HEK293 (cell line): ENCODE measurements at regions not wholly inside any gene's neighbourhood (a gene's known extent, or its start where the extent isn't known, plus 50 kb on each side); places are given as distances from the start of the nearest gene placed in this dataset.

Experiments
- CTCF ChIA-PET: fragments of 350-600 bp; formaldehyde crosslinking; extraction: SDS; loops from one replicate; lab custom pipeline; 2021; ENCODE audit warnings: antibody characterized with exemption; lab: Yijun Ruan, JAX
- POLR2A ChIA-PET: fragments of 300-600 bp; formaldehyde crosslinking; extraction: SDS; loops from one replicate; lab custom pipeline; 2020; ENCODE audit warnings: antibody characterized with exemption, inconsistent platforms; lab: Yijun Ruan, JAX
- H3K27ac ChIP-seq: fragments of 200-500 bp; sonication (Bioruptor generic); 2 replicates; pipeline ENCODE4 v1.5.1; 2014; ENCODE audit warnings: low read depth, low read length, control low read depth, inconsistent platforms; ENCODE audit errors: extremely low read depth
- H3K36me3 ChIP-seq, 2 experiments: fragments of 200-500 bp in 1 of 2; sonication (Bioruptor generic) in 1 of 2; 1 replicate in 1 of 2; 2 replicates in 1 of 2; pipeline ENCODE4 v1.5.1; 2014 to 2017; ENCODE audit warnings: inconsistent platforms in 2 of 2, low read length in 2 of 2; ENCODE audit not compliant: control insufficient read depth in 2 of 2, insufficient read depth in 1 of 2
- H3K4me1 ChIP-seq: fragments of 200-500 bp; sonication (Bioruptor generic); 2 replicates; pipeline ENCODE4 v1.5.1; 2014; ENCODE audit warnings: mild to moderate bottlenecking, low read length, inconsistent platforms; ENCODE audit not compliant: control insufficient read depth, insufficient read depth
- H3K4me3 ChIP-seq: 2 replicates; pipeline ENCODE4 v1.5.1; 2011; ENCODE audit warnings: low read depth, mild to moderate bottlenecking, control low read depth, low read length, moderate library complexity
- H3K9me3 ChIP-seq: fragments of 200-500 bp; sonication (Bioruptor generic); 2 replicates; pipeline ENCODE4 v1.5.1; 2014; ENCODE audit warnings: low read depth, low read length, inconsistent platforms; ENCODE audit not compliant: control insufficient read depth, insufficient read depth
- ELK4 ChIP-seq: IDR thresholded peaks from 2 replicates; pipeline ENCODE4 v1.6.1; 2011; ENCODE audit warnings: mild to moderate bottlenecking, low read depth, low read length, borderline replicate concordance
- GLI4 ChIP-seq: fragments of 450-650 bp; formaldehyde crosslinking; IDR thresholded peaks from 2 replicates; pipeline ENCODE4 v1.5.1; 2016; ENCODE audit warnings: missing biosample characterization, missing genetic modification characterization
- IKZF3 ChIP-seq: fragments of 450-650 bp; IDR thresholded peaks from 2 replicates; pipeline ENCODE4 v1.5.0; 2018; ENCODE audit warnings: missing biosample characterization, mild to moderate bottlenecking, missing genetic modification characterization, moderate library complexity
- KLF1 ChIP-seq: fragments of 450-650 bp; formaldehyde crosslinking; IDR thresholded peaks from 2 replicates; pipeline ENCODE4 v1.5.1; 2016; ENCODE audit warnings: missing biosample characterization, missing genetic modification characterization
- KLF7 ChIP-seq: fragments of 450-650 bp; formaldehyde crosslinking; IDR thresholded peaks from 2 replicates; pipeline ENCODE4 v1.5.1; 2016; ENCODE audit warnings: missing biosample characterization, missing genetic modification characterization, borderline replicate concordance
- MYNN ChIP-seq: fragments of 450-650 bp; formaldehyde crosslinking; IDR thresholded peaks from 2 replicates; pipeline ENCODE4 v1.5.1; 2016; ENCODE audit warnings: missing biosample characterization, missing genetic modification characterization, borderline replicate concordance
- MZF1 ChIP-seq: fragments of 450-650 bp; formaldehyde crosslinking; IDR thresholded peaks from 2 replicates; pipeline ENCODE4 v1.5.1; 2017; ENCODE audit warnings: missing biosample characterization, missing genetic modification characterization, borderline replicate concordance
- SCRT1 ChIP-seq: fragments of 450-650 bp; formaldehyde crosslinking; IDR thresholded peaks from 2 replicates; pipeline ENCODE4 v1.5.1; 2016; ENCODE audit warnings: missing biosample characterization, missing genetic modification characterization, borderline replicate concordance
- SP7 ChIP-seq: fragments of 450-650 bp; formaldehyde crosslinking; IDR thresholded peaks from 2 replicates; pipeline ENCODE4 v1.5.1; 2016; ENCODE audit warnings: missing biosample characterization, missing genetic modification characterization
- ZBTB21 ChIP-seq: fragments of 450-650 bp; formaldehyde crosslinking; IDR thresholded peaks from 2 replicates; pipeline ENCODE4 v1.5.1; 2017; ENCODE audit warnings: missing biosample characterization, missing genetic modification characterization
- ZBTB26 ChIP-seq: fragments of 450-650 bp; formaldehyde crosslinking; optimal IDR thresholded peaks from 2 replicates; pipeline ENCODE3; 2016; ENCODE audit warnings: missing biosample characterization, mild to moderate bottlenecking, missing genetic modification characterization
- ZFHX2 ChIP-seq: fragments of 450-650 bp; formaldehyde crosslinking; conservative IDR thresholded peaks from 2 replicates; pipeline ENCODE4 v1.5.1; 2016; ENCODE audit warnings: missing biosample characterization, missing genetic modification characterization
- ZNF133 ChIP-seq: fragments of 450-650 bp; formaldehyde crosslinking; IDR thresholded peaks from 2 replicates; pipeline ENCODE4 v1.5.1; 2016; ENCODE audit warnings: missing biosample characterization, missing genetic modification characterization
- ZNF155 ChIP-seq: fragments of 450-650 bp; formaldehyde crosslinking; IDR thresholded peaks from 2 replicates; pipeline ENCODE4 v1.5.1; 2016; ENCODE audit warnings: missing biosample characterization, missing genetic modification characterization
- ZNF19 ChIP-seq: fragments of 450-650 bp; formaldehyde crosslinking; IDR thresholded peaks from 2 replicates; pipeline ENCODE4; 2016; ENCODE audit warnings: missing biosample characterization, missing genetic modification characterization, low read depth
- ZNF202 ChIP-seq: fragments of 450-650 bp; formaldehyde crosslinking; IDR thresholded peaks from 2 replicates; pipeline ENCODE4 v1.5.1; 2016; ENCODE audit warnings: missing biosample characterization, missing genetic modification characterization, borderline replicate concordance
- ZNF214 ChIP-seq: fragments of 450-650 bp; formaldehyde crosslinking; IDR thresholded peaks from 2 replicates; pipeline ENCODE4 v1.5.1; 2017; ENCODE audit warnings: missing biosample characterization, mild to moderate bottlenecking, missing genetic modification characterization, borderline replicate concordance
- ZNF37A ChIP-seq: fragments of 450-650 bp; IDR thresholded peaks from 2 replicates; pipeline ENCODE4 v1.5.1; 2018; ENCODE audit warnings: missing biosample characterization, missing genetic modification characterization
- ZNF404 ChIP-seq: fragments of 450-650 bp; formaldehyde crosslinking; IDR thresholded peaks from 2 replicates; pipeline ENCODE4 v1.5.1; 2017; ENCODE audit warnings: missing biosample characterization, missing genetic modification characterization
- ZNF426 ChIP-seq: fragments of 450-650 bp; formaldehyde crosslinking; IDR thresholded peaks from 2 replicates; pipeline ENCODE4 v1.5.1; 2017; ENCODE audit warnings: missing biosample characterization, missing genetic modification characterization, mild to moderate bottlenecking, inconsistent platforms, moderate library complexity
- ZNF473 ChIP-seq: fragments of 450-650 bp; formaldehyde crosslinking; IDR thresholded peaks from 2 replicates; pipeline ENCODE4 v1.5.1; 2017; ENCODE audit warnings: missing biosample characterization, missing genetic modification characterization
- ZNF521 ChIP-seq: fragments of 450-650 bp; formaldehyde crosslinking; IDR thresholded peaks from 2 replicates; pipeline ENCODE4 v1.5.1; 2017; ENCODE audit warnings: missing biosample characterization, mild to moderate bottlenecking, missing genetic modification characterization
- ZNF580 ChIP-seq: fragments of 450-650 bp; formaldehyde crosslinking; IDR thresholded peaks from 2 replicates; pipeline ENCODE4 v1.5.1; 2016; ENCODE audit warnings: missing biosample characterization, missing genetic modification characterization
- ZNF623 ChIP-seq: fragments of 450-650 bp; formaldehyde crosslinking; IDR thresholded peaks from 2 replicates; pipeline ENCODE4 v1.5.1; 2016; ENCODE audit warnings: missing biosample characterization, missing genetic modification characterization
- ZNF645 ChIP-seq: fragments of 450-650 bp; formaldehyde crosslinking; IDR thresholded peaks from 2 replicates; pipeline ENCODE4; 2016; ENCODE audit warnings: missing biosample characterization, missing genetic modification characterization
- ZNF658 ChIP-seq: fragments of 450-650 bp; formaldehyde crosslinking; IDR thresholded peaks from 2 replicates; pipeline ENCODE4; 2016; ENCODE audit warnings: missing biosample characterization, missing genetic modification characterization
- ZNF664 ChIP-seq: fragments of 450-650 bp; formaldehyde crosslinking; IDR thresholded peaks from 2 replicates; pipeline ENCODE4 v1.5.1; 2016; ENCODE audit warnings: missing biosample characterization, missing genetic modification characterization
- ZNF677 ChIP-seq: fragments of 450-650 bp; IDR thresholded peaks from 2 replicates; pipeline ENCODE4 v1.5.0; 2018; ENCODE audit warnings: missing biosample characterization, mild to moderate bottlenecking, missing genetic modification characterization, moderate library complexity
- ZNF707 ChIP-seq: fragments of 450-650 bp; formaldehyde crosslinking; IDR thresholded peaks from 2 replicates; pipeline ENCODE4 v1.5.1; 2016; ENCODE audit warnings: missing biosample characterization, missing genetic modification characterization
- TF ChIP-seq, protein P1 (sequence below): fragments of 450-650 bp; formaldehyde crosslinking; IDR thresholded peaks from 2 replicates; pipeline ENCODE4 v1.5.1; 2017; ENCODE audit warnings: missing biosample characterization, missing genetic modification characterization

DNA sequence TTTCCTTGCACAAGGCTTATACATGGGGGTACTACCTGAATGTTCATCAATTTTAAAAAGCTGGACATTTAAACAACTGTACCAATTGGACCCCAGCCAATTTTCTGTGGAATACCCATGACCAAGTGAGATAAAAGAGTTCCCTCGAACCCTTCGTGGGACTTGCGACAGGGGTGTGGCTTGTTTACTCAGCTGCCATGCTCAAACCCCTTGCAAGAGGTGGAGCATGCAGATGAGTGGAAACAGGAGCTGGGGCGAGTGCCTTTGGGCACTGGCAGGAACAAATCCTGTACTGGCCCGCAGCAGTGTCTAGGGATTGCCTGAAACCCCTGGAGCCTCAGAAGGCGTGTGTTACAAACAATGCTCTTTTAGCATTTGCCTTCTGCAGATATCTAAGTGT lies 144.2 kb downstream of the PDHA2 start (continued):
- TF ChIP-seq ZNF658 (tag by site-specific recombination) (no peak), ZNF404 (no peak), ZNF677 (tag by site-specific recombination) (no peak), ELK4 (no peak), KLF7 (tag by site-specific recombination) (no peak)
- TF ChIP-seq, protein P1, sequence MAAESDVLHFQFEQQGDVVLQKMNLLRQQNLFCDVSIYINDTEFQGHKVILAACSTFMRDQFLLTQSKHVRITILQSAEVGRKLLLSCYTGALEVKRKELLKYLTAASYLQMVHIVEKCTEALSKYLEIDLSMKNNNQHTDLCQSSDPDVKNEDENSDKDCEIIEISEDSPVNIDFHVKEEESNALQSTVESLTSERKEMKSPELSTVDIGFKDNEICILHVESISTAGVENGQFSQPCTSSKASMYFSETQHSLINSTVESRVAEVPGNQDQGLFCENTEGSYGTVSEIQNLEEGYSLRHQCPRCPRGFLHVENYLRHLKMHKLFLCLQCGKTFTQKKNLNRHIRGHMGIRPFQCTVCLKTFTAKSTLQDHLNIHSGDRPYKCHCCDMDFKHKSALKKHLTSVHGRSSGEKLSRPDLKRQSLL (tag by site-specific recombination) = no peak

DNA sequence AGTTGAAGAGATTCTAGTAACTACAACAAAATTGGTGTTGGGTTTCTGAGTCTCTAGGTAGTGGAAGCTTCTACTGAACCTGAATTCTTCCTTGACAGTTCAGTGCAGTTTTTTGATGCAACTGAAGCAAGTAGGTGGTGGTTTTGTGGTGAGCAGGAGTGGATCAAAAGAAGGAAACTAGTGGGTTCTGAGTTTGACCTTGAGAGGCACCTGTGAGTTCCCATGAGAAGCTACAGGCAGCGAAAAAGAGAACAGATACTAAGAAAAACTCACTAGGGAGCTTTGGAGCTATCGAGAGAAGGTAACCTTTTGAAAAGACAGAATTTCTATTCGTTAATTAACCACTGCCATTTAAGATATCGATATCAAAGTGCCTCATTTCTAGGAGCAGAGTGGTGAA lies 145.2 kb downstream of the PDHA2 start:
- H3K4me1 ChIP-seq = no peaks in the 10 kb centered on the region
- ChIA-PET POLR2A (no interaction called here), CTCF (no interaction called here)
- TF ChIP-seq GLI4 (tag by site-specific recombination) = no peak
- no peak for TF ChIP-seq MZF1
- TF ChIP-seq ZNF473 (tag by site-specific recombination) = no peak
- no peak for TF ChIP-seq ZBTB21 (tag by site-specific recombination)
- no peak for TF ChIP-seq ZNF214 (tag by site-specific recombination)
- TF ChIP-seq ZBTB26 (tag by site-specific recombination) = no peak
- no peak for TF ChIP-seq ZNF19
- TF ChIP-seq ZNF623 = no peak
- no peak for TF ChIP-seq ZNF202 (tag by site-specific recombination)
- TF ChIP-seq SCRT1 (tag by site-specific recombination) = no peak
- TF ChIP-seq SP7 (tag by site-specific recombination) = no peak
- no peak for TF ChIP-seq ZNF133 (tag by site-specific recombination)
- no peak for TF ChIP-seq ZNF521 (tag by site-specific recombination)
- TF ChIP-seq ZNF707 (tag by site-specific recombination) = no peak
- TF ChIP-seq ZNF37A (tag by site-specific recombination) = no peak
- TF ChIP-seq ZNF155 (tag by site-specific recombination) = no peak
- no peaks in the 10 kb centered on the region for H3K36me3 ChIP-seq
- H3K4me3 ChIP-seq = no peak overlapping the region
- H3K27ac ChIP-seq = no peak overlapping the region
- no peaks in the 10 kb centered on the region for H3K9me3 ChIP-seq

DNA sequence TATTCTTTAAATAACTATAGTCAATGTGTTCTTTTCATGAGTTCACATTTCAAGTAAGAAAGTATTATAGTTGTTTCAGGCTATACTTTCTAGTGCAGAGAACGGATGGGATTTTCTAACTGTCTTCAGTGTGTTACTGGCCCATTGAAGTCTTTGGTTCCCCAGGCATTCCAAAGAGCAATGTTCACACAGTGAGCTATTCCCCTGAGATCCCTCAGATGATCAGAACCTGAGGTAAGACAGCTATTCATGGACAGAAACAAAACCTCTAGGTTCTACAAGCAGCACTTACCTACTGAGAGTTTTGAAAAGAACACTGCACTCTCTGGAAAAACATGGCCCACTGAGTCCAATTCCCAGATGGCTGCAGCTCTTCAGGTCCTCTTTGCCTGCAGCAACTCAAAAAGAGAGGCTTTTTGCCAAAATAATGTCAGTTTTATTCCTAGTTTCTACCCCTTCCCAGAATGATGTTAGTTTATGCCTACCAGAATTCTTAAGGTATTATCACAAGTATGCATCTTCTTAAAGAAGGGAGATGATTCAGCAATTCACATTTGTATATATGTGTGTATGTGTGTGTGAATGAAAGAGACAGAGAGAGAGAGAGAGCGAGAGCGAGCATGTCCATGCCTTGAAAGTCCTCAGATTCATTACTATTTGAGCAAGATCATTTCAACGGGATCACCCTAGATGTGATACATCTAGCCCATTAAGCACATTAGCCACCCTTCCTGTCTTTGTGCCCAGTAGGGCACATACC lies 146.1 kb downstream of the PDHA2 start:
- Histone ChIP-seq H3K4me3 (no peak overlapping the region), H3K9me3 (no peaks in the 10 kb centered on the region), H3K4me1 (no peaks in the 10 kb centered on the region), H3K27ac (no peak overlapping the region), H3K36me3 (no peaks in the 10 kb centered on the region)
- CTCF ChIA-PET = no interaction called here
- POLR2A ChIA-PET = no interaction called here
- TF ChIP-seq KLF1 (tag by site-specific recombination) (no peak), ZNF580 (no peak), IKZF3 (tag by site-specific recombination) (no peak), MYNN (tag by site-specific recombination) (no peak), ZFHX2 (tag by site-specific recombination) (no peak), ZNF664 (tag by site-specific recombination) (no peak), ZNF426 (no peak), ZNF645 (no peak)
